HG02938 (cell line): ENCODE measurements at regions not wholly inside any gene's neighbourhood (a gene's known extent, or its start where the extent isn't known, plus 50 kb on each side); places are given as distances from the start of the nearest gene placed in this dataset.

Source experiments
- ATAC-seq: cut with Tn5 transposase; IDR thresholded peaks from one replicate; pipeline ENCODE4 v1.9.1; 2021; ENCODE audit warnings: mild to moderate bottlenecking, moderate library complexity; ENCODE audit not compliant: unreplicated experiment

DNA sequence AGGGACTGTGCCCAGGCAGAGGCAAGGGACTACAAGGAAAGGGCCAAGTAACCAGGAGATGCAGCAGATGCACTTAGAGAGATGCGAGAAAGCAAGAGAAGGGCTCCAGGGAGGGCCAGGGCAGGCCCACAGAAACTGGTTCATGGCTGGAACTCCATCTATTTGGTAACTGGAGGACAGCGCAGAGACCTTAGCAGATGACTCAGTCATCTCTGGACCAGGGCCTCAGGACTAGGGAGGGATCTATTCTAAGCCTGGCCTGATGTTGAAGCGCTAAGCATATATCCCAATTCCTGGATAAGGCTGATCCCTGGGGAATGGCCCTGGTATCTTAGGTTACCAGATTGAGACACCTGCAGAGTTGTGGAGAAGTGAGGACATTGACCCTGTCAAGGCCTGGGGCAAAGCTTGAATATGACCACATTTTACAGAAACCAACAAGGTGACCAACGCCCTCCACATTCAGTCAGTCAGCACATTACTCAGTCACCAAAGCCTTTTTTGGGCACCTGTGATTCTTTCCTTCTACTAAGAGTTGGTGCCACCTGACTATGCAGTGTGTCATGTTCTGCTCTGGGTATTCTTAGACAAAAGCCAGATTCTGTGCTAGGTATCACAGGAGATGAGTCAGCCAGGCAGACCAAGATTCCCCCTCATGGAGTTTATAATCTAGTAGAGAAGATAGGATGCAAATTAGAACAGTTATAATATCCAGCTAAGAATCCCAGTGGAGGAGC lies 68.4 kb upstream of the SLCO3A1 start:
- ATAC-seq: no peak

DNA sequence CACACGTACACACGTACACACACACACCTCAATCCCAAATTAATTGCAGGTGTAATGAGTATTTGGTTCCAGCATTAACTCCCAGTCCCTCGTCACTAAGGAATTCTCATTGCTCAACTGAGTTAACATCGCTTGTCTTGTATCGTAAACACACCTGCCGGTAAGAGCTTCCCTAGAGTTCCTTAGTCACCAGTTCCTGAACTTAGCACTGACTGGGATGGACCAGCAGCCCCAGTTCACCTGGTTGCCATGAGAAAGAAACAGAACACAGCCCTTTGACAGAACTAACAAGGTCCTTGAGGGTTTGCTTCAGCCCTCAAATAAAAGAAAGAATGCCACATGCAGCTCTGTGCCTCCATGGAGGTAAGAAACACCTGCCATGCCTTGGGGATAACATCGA lies 66.3 kb upstream of the SLCO3A1 start:
- no peak for ATAC-seq

DNA sequence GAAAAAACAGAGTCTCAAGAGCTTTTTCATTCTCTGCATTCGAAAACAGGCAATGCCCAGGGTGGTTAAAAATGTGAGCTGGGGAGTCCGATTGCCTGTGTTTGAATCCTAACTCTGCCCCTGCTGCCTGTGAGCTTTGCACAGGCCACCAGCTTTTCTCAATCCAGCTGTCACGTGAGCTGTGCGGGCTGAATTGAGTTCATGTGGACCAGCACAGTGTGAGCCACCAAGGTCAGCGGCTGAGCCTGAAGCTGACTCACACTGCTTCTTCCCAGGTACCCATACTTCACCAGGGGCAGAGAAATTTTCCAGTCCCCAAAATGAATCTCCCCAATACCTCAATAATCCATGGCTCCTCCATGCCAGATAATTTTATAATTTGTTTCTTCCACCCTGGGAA lies 64.4 kb upstream of the SLCO3A1 start:
- ATAC-seq: no peak

DNA sequence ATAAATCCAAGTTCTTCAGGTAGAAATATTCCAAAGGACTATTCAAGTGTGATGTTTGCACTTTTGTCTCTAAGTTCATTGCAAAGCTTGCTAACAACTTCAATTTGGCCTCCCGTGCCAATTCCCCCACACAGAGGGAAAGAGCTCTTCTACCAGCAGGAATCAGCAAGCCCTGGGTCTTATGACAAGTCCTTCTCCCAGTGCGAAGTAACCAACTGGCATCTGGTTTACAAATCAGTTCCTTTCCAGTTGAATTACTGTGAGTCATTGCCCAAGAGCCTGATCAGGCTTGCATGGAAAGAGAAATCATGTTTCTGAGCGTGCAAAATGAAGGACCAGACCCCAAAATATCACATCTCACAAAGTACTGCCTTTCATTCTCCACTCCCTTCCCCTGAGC lies 62.7 kb upstream of the SLCO3A1 start:
- ATAC-seq: no peak

DNA sequence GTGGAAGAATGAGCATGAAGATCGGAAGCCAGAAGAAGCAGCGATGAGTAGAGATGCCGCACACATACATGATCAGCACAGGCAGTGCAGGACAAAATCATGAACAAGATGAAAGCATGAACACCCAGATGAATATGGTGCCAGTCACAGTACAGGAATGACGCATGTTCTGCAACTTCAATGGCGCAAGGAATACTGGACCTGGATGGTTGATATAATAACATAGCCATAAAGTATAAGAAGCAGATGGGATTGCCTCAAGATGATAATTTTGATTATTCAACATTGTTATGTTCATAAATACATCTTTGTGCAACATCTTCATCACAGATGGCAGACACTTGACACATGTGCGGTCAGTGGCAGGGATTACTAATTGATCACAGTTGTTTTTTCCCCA lies 59.7 kb upstream of the SLCO3A1 start:
- no peak for ATAC-seq

DNA sequence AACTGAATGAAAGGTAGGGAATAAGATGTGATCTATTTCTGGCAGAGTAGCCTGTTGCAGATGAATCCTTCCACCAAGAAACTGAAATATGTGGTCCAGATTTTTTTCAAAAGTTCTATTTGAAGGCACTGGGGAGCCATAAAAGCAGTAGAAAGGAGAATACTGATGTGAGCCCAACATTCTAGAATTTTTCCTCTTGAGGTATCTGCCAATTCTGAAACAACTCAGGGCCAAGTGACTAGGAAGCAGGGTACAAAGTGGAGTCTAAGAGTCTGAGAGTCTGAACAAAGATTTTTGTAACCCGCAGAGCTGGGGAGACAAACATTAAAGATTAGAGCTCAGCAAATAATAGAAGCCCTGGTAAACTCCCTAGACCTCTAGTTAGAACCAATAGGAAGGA lies 58.3 kb upstream of the SLCO3A1 start:
- no peak for ATAC-seq

DNA sequence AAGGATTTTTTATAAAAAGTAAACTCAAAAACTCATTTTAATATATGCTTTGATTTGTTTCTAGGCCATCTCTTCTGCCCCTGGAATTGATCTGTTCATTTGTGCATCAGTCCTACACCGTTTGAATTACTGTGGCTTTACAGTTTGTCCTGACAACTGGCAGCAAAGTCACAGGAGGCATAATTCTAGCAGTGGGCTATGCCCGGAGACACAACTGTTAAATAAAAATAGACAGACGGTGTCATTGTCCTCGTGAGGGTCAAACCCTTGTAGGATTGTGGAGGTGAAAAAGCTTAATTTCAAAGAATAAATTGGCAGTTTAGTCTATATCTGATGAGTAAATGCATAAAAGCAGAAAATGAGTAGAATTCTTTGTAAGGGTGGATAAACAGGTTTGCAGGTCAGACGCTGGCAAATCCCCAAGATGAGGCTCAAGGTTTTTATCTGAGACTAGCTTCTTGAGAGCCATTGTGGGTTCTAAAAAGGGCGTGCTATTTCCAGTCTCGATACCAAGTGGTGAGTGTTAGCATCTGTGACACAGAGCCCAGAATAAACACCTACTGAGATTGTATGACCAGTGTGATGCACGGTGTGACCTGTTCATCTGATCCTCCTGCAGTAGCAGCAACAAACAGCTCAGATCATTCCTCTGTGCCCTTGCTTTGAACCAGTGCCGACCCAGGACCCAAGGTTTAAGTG lies 51.5 kb upstream of the SLCO3A1 start:
- ATAC-seq: no peak

DNA sequence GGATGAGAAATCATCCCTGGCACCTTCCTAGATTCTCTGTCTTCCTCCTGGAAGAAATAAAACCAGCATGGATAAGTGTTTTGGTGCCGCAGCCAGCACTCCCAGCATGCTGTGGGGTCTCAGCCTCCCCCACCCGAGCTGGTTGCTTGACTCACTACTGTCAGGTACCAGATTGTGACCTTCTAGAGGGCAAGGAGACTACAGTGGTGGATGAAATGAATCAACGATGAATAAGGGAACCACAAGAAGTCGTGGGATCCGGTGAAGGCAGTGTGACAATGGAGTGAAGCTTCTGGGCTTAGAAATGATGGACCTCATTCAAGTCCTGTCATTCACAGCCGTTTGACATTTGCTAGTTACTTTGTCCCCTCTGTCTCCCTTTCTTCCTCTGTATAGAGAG lies 50.2 kb upstream of the SLCO3A1 start:
- no peak for ATAC-seq
